GM23248 (cell line): ENCODE measurements at regions not wholly inside any gene's neighbourhood (a gene's known extent, or its start where the extent isn't known, plus 50 kb on each side); places are given as distances from the start of the nearest gene placed in this dataset.

Experiments used
- EZH2 ChIP-seq: fragments of 200-600 bp; sonication (generic); IDR thresholded peaks from 2 replicates; pipeline ENCODE4 v1.6.1; 2018; ENCODE audit warnings: antibody characterized with exemption, mild to moderate bottlenecking; ENCODE audit not compliant: insufficient read depth, poor library complexity, severe bottlenecking
- EZH2phosphoT487 ChIP-seq: fragments of 200-600 bp; sonication (generic); IDR thresholded peaks from 2 replicates; pipeline ENCODE4 v1.6.1; 2018; ENCODE audit warnings: antibody characterized with exemption, moderate library complexity, mild to moderate bottlenecking, low read depth; ENCODE audit not compliant: insufficient read depth

- TF ChIP-seq EZH2phosphoT487, result no peak
- TF ChIP-seq EZH2, result no peak
Measured at GRCh38 chr2:225326969-225327368, 72.5 kb upstream of the NYAP2 start.
